Right lobe of liver (tissue), 6 donors: ENCODE measurements at regions not wholly inside any gene's neighbourhood (a gene's known extent, or its start where the extent isn't known, plus 50 kb on each side); places are given as distances from the start of the nearest gene placed in this dataset.
"Not testable (repeated sequence)": the region's sequence is repeated elsewhere in the genome, so short reads cannot be mapped to it uniquely, and the experiment has no call there.

Experiments used
- ATAC-seq, 4 donors: fragments of 200-7000 bp; cut with Tn5 transposase; one replicate each; pipeline ENCODE4 v1.9.1; 2020; ENCODE audit warnings: mild to moderate bottlenecking in 4 of 4, moderate library complexity in 4 of 4
- DNase-seq, 3 donors: peaks; one replicate each; pipeline ENCODE4 v3.0.0-alpha.2; 2020
- H3K27ac ChIP-seq, 3 donors: fragments of 200-600 bp; one replicate each; pipeline ENCODE4 v1.8.0; 2022
- H3K27me3 ChIP-seq, 2 donors: fragments of 200-600 bp; one replicate each; pipeline ENCODE4 v1.8.0; 2022
- H3K36me3 ChIP-seq, 4 donors: fragments of 200-600 bp; sonication (generic) in 1 of 4; one replicate each; pipeline versions ENCODE4 v1.5.1 to v1.8.0; 2017 to 2022; ENCODE audit warnings: control low read depth in 1 of 4
- H3K4me1 ChIP-seq, 4 donors: fragments of 200-600 bp; sonication (generic) in 1 of 4; one replicate each; pipeline versions ENCODE4 v1.5.1 to v1.8.0; 2017 to 2022; ENCODE audit warnings: control low read depth in 1 of 4
- H3K4me3 ChIP-seq, 3 donors: fragments of 200-600 bp; one replicate each; pipeline ENCODE4 v1.8.0; 2022
- H3K9me3 ChIP-seq, 4 donors: fragments of 200-600 bp; sonication (generic) in 1 of 4; one replicate each; pipeline versions ENCODE4 v1.5.1 to v1.8.0; 2017 to 2022; ENCODE audit warnings: control low read depth in 1 of 4
- CTCF ChIP-seq, 4 donors: fragments of 200-600 bp in 3 of 4; fragments of 450-650 bp in 1 of 4; IDR thresholded peaks; one replicate each; pipeline versions ENCODE4 v1.5.1 to v1.8.0; 2016 to 2022; ENCODE audit warnings: antibody characterized with exemption in 4 of 4, mild to moderate bottlenecking in 2 of 4
- POLR2A ChIP-seq: fragments of 450-650 bp; IDR thresholded peaks from one replicate; pipeline ENCODE4 v1.6.1; 2017; ENCODE audit warnings: antibody characterized with exemption, mild to moderate bottlenecking
- WGBS: methylation state at CpG from one replicate; pipeline ENCODE4 v1.1.6; 2018; ENCODE audit warnings: low coverage, low lambda C conversion rate; ENCODE audit not compliant: insufficient coverage; ENCODE audit errors: missing lambda C conversion rate; 5-methylcytosine and 5-hydroxymethylcytosine counted together
- intact Hi-C, 2 donors: fragments of 100-400 bp; cut with DNase I; formaldehyde crosslinking; loops; one replicate each; pipeline versions ENCODE4 v1.11.2 to v1.14.1; 2022
- donor health status: DM: no; HTN: yes; CAD: no.
- donor health status: DM: no; HTN: no; CAD: no.
- donor health status: DM: no; HTN: no; CAD: no.
- donor health status: DM: no; HTN: yes; CAD: no.
- donor health status: DM: no; HTN: yes; CAD: no.

DNA sequence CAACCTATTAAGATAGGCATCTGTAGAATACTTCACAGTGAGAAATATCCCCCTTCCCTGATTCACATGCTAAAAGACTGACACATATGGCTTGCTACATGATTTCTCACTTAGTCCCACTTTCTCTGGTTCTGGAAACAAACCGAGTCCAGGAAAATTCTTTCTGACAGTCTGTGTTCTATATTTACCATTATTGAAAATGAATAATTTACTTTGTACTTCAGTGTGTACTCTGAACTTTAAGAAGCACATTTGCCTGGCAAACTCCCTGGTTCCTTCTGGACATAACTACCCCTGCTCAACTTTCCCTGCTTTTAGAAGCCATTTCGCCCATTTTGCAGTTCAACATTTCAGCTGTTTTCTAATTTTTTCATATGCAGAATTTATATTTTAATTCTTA, 53.6 kb downstream of the APCS start:
- Histone ChIP-seq H3K4me1 (no peaks in the 10 kb centered on the region), H3K27me3 (no peaks in the 10 kb centered on the region), H3K9me3 (peaks cover 0 to 5% (median 0%) of the 10 kb centered on the region in 4 donors), H3K36me3 (no peaks in the 10 kb centered on the region), H3K27ac (no peak overlapping the region), H3K4me3 (no peak overlapping the region)
- DNase-seq (no peak), ATAC-seq (no peak)
- no peak for TF ChIP-seq POLR2A
- no peak for TF ChIP-seq CTCF (IDR thresholded peaks at IDR 0.05)
- intact Hi-C loops: no loop called here
- WGBS: 59% methylated on average over 2 of the region's 2 CpGs

DNA sequence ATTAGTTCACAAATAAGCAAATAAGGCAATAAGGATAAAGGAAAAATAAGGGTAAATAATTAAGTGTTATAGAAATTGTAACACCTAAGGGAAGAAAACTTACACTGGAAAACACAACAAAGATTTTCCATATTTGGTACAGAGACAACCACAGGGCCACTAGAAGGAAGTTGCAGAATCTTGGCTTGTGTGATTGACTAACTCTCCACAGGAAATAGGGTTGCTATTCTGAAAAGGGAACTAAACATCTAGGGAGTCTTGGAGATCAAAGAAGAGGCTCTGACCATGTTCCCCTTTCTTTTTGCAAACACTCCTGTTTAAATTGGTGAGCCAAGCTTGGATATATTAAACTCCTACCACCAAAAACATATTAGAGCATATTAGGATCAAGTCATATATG, 59.1 kb downstream of the APCS start:
- peak in 3 of 4 donors; percentile 42 to 57 (median 48) for ATAC-seq
- intact Hi-C loops: no loop called here

DNA sequence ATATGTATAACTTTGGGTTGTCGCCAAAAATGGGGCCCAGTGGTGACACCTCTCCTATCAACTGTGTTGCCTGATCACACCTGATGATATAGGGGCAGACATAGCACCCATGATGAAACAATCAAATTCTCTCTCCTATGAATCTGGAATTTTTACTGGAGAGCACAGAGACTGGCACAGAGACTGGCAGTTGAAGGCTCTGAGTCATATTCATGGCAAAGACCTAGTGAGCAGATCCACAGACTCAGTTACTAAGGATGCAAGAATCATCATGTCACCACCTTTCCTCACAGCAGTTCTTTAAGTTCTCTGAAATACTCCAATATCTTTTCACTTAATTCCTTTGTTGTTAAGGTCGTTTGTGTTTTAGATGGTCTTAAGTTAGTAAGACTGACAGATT, 60.0 kb downstream of the APCS start:
- H3K36me3 ChIP-seq: no peaks in the 10 kb centered on the region
- no peak overlapping the region for H3K4me3 ChIP-seq
- H3K9me3 ChIP-seq: peaks cover 0 to 5% (median 0%) of the 10 kb centered on the region in 4 donors
- H3K27me3 ChIP-seq: no peaks in the 10 kb centered on the region
- intact Hi-C loops: no loop called here
- ATAC-seq (no peak), DNase-seq (no peak)
- TF ChIP-seq CTCF (IDR thresholded peaks at IDR 0.05): no peak
- no peaks in the 10 kb centered on the region for H3K4me1 ChIP-seq
- no peak overlapping the region for H3K27ac ChIP-seq
- WGBS: 73% methylated on average over 2 of the region's 2 CpGs

More for the DNA sequence above, 59.1 kb downstream of the APCS start:
- H3K36me3 ChIP-seq: no peaks in the 10 kb centered on the region
- no peaks in the 10 kb centered on the region for H3K27me3 ChIP-seq
- H3K9me3 ChIP-seq: peaks cover 0 to 5% (median 0%) of the 10 kb centered on the region in 4 donors
- H3K4me3 ChIP-seq: no peak overlapping the region
- H3K27ac ChIP-seq: no peak overlapping the region
- H3K4me1 ChIP-seq: no peaks in the 10 kb centered on the region
- no peak for TF ChIP-seq POLR2A
- TF ChIP-seq CTCF (IDR thresholded peaks at IDR 0.05): no peak
- DNase-seq: no peak

GRCh38 chr1:159652506-159652905, 61.9 kb downstream of the CRP start:
- no peaks in the 10 kb centered on the region for H3K27me3 ChIP-seq
- WGBS: no CpG with 5 or more reads among the region's 1 CpG
- no peak for TF ChIP-seq POLR2A
- no peak for TF ChIP-seq CTCF (IDR thresholded peaks at IDR 0.05)
- DNase-seq: no peak
- no peaks in the 10 kb centered on the region for H3K4me1 ChIP-seq
- no peaks in the 10 kb centered on the region for H3K36me3 ChIP-seq
- ATAC-seq: no peak
- intact Hi-C loops: no loop called here
- H3K9me3 ChIP-seq: no peaks in the 10 kb centered on the region
- no peak overlapping the region for H3K4me3 ChIP-seq
- no peak overlapping the region for H3K27ac ChIP-seq

DNA sequence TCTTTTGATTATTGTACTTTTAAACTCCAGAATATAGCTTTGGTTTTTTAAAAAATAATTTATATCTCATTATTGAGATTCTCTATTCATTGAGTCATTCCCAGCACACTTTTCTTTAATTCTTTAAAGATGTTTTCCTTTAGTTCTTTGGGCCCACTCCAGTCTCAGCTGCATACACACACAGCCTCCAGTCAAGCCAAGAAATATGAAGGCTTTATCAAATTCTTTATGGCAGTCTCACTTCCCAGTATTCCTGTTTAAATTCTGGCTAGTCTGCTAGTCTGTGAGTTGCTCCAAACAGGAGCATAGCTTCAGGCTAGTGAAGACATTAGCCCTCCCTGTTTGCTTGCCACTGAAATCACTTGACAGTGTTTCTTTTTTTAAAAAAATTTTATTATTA, 61.2 kb downstream of the CRP start:
- intact Hi-C loops: no loop called here
- no peak for ATAC-seq
- Histone ChIP-seq H3K27me3 (no peaks in the 10 kb centered on the region), H3K4me3 (no peak overlapping the region), H3K27ac (no peak overlapping the region), H3K36me3 (no peaks in the 10 kb centered on the region), H3K9me3 (no peaks in the 10 kb centered on the region), H3K4me1 (no peaks in the 10 kb centered on the region)
- TF ChIP-seq POLR2A (no peak), CTCF (IDR thresholded peaks at IDR 0.05) (no peak)
- DNase-seq: no peak

DNA sequence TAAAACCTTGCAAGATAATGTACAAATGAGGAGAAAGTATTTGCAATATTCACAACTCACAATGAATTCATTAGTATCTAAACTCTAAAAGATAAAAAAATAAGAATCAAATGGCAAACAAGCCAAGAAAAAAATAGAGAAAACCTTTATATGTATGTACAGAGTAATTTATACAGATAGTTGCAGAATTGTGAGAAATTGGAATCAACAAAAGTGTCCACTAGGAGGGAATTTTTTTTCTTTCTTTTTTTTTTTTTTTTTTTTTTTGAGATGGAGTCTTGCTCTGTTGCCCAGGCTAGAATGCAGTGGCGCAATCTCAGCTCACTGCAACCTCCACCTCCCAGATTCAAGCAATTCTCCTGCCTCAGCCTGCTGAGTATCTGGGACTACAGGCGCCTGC, 56.9 kb downstream of the CRP start:
- WGBS: 100% methylated on average over 2 of the region's 2 CpGs
- DNase-seq: not testable (repeated sequence)

More for the DNA sequence above, 56.9 kb downstream of the CRP start:
- H3K27me3 ChIP-seq, intact Hi-C loops, H3K4me1 ChIP-seq, H3K27ac ChIP-seq, ATAC-seq, H3K36me3 ChIP-seq, H3K9me3 ChIP-seq, H3K4me3 ChIP-seq: not testable (repeated sequence)
